HepG2 (cell line): ENCODE measurements at regions not wholly inside any gene's neighbourhood (a gene's known extent, or its start where the extent isn't known, plus 50 kb on each side); places are given as distances from the start of the nearest gene placed in this dataset.

Experiments
- ATAC-seq: fragments of 200-7000 bp; cut with Tn5 transposase; 3 replicates; pipeline ENCODE4 v1.9.1; 2020; ENCODE audit warnings: mild to moderate bottlenecking, moderate library complexity
- BruUV-seq: library from RNA; stranded (reverse); fragments of 400-500 nt; replicated peaks from 2 replicates; lab custom pipeline; 2021; lab: Mats Ljungman, UMichigan
- CTCF ChIA-PET: fragments of 300-600 bp; formaldehyde crosslinking; extraction: SDS; loops from one replicate; lab custom pipeline; 2021; ENCODE audit warnings: low total read pairs, inconsistent platforms, low intra/inter-chr PET ratio; lab: Yijun Ruan, JAX
- POLR2A ChIA-PET: fragments of 350-600 bp; sonication (Branson Sonifier 250); formaldehyde crosslinking; loops from one replicate; lab custom pipeline; 2020; ENCODE audit warnings: antibody characterized with exemption, inconsistent platforms; lab: Yijun Ruan, JAX
- DNase-seq: peaks from one replicate; pipeline ENCODE4 v3.0.0-alpha.2; 2015; ENCODE audit warnings: low spot score
- FAIRE-seq: peaks from 3 replicates; lab custom pipeline; 2011; peaks lifted over from hg19 to GRCh38; lab: Jason Lieb, UNC
- H2AFZ ChIP-seq: one replicate; pipeline ENCODE4 v1.6.1; 2011; ENCODE audit warnings: low read length, inconsistent platforms
- H3K27ac ChIP-seq: fragments of 300-600 bp; 3 replicates; pipeline ENCODE4 v1.8.0; 2011; ENCODE audit warnings: mixed run types, mild to moderate bottlenecking, mixed read lengths, low read length, inconsistent platforms; ENCODE audit not compliant: insufficient read depth; ENCODE audit errors: extremely low read length
- H3K27me3 ChIP-seq, 2 experiments: fragments of 200-600 bp in 1 of 2; 2 replicates in 1 of 2; 3 replicates in 1 of 2; pipeline versions ENCODE4 v1.6.0 to v1.8.0; 2011; ENCODE audit warnings: low read length in 2 of 2, mild to moderate bottlenecking in 2 of 2, moderate library complexity in 2 of 2, inconsistent platforms in 1 of 2; ENCODE audit not compliant: insufficient read depth in 2 of 2, control insufficient read depth in 1 of 2
- H3K36me3 ChIP-seq, 2 experiments: fragments of 200-600 bp in 1 of 2; replicated peaks in 1 of 2; 2 replicates in 1 of 2; 3 replicates in 1 of 2; pipeline versions ENCODE4 v1.5.1 to v1.8.0; 2011; ENCODE audit warnings: low read length in 2 of 2, inconsistent platforms in 1 of 2; ENCODE audit not compliant: insufficient read depth in 2 of 2, control insufficient read depth in 1 of 2
- H3K4me1 ChIP-seq: 2 replicates; pipeline ENCODE4 v1.5.1; 2012; ENCODE audit warnings: low read length, inconsistent platforms; ENCODE audit not compliant: insufficient read depth
- H3K4me2 ChIP-seq: 2 replicates; pipeline ENCODE4 v1.6.0; 2011; ENCODE audit warnings: low read depth, low read length, inconsistent platforms
- H3K4me3 ChIP-seq, 3 experiments: fragments of 200-600 bp in 1 of 3; sonication (generic), shearing (Covaris generic) in 1 of 3; replicated peaks in 1 of 3; 2 replicates each; pipeline ENCODE4 v1.5.1; 2011 to 2016; ENCODE audit warnings: low read length in 3 of 3, inconsistent platforms in 2 of 3, low read depth in 2 of 3, mild to moderate bottlenecking in 2 of 3, control low read depth in 1 of 3, mixed read lengths in 1 of 3; ENCODE audit not compliant: insufficient read depth in 1 of 3
- H3K79me2 ChIP-seq: one replicate; pipeline ENCODE4 v1.6.1; 2011; ENCODE audit warnings: low read length, inconsistent platforms; ENCODE audit not compliant: insufficient read depth
- H3K9ac ChIP-seq: 2 replicates; pipeline ENCODE4 v1.6.0; 2011; ENCODE audit warnings: mild to moderate bottlenecking, low read depth, low read length, inconsistent platforms; ENCODE audit not compliant: insufficient read depth
- H3K9me3 ChIP-seq: 2 replicates; pipeline ENCODE4 v1.5.1; 2012; ENCODE audit warnings: mild to moderate bottlenecking, low read length
- H4K20me1 ChIP-seq: 2 replicates; pipeline ENCODE4 v1.6.0; 2011; ENCODE audit warnings: inconsistent platforms, mild to moderate bottlenecking, low read length, moderate library complexity; ENCODE audit not compliant: insufficient read depth
- EHMT2 ChIP-seq: fragments of 200-600 bp; sonication (generic); IDR thresholded peaks from 2 replicates; pipeline ENCODE4 v1.7.0; 2017; ENCODE audit warnings: antibody characterized with exemption, low read depth, low read length, borderline replicate concordance
- ELF1 ChIP-seq: sonication (generic); formaldehyde crosslinking; IDR thresholded peaks from 2 replicates; pipeline ENCODE4 v1.4.0; 2020; ENCODE audit warnings: missing genetic modification reagents
- FOXJ3 ChIP-seq: sonication (generic); formaldehyde crosslinking; IDR thresholded peaks from 2 replicates; pipeline ENCODE4 v1.4.0; 2020; ENCODE audit warnings: missing genetic modification reagents, mild to moderate bottlenecking, borderline replicate concordance
- HHEX ChIP-seq: IDR thresholded peaks from 2 replicates; pipeline ENCODE4 v1.6.1; 2016; ENCODE audit warnings: control low read depth
- PHB2 ChIP-seq: fragments of 450-650 bp; IDR thresholded peaks from 2 replicates; pipeline ENCODE4 v1.6.1; 2018; ENCODE audit not compliant: partially characterized antibody
- RARA ChIP-seq: IDR thresholded peaks from 2 replicates; pipeline ENCODE4 v1.6.1; 2016; ENCODE audit warnings: missing genetic modification reagents, missing compliant biosample characterization
- RFXAP ChIP-seq: sonication (generic); formaldehyde crosslinking; IDR thresholded peaks from 2 replicates; pipeline ENCODE4 v1.4.0; 2020; ENCODE audit warnings: missing genetic modification reagents, borderline replicate concordance
- SALL1 ChIP-seq: sonication (generic); formaldehyde crosslinking; IDR thresholded peaks from 2 replicates; pipeline ENCODE4 v1.8.0; 2022; ENCODE audit warnings: mild to moderate bottlenecking, missing genetic modification reagents
- SIX1 ChIP-seq: sonication (generic); formaldehyde crosslinking; IDR thresholded peaks from 2 replicates; pipeline ENCODE4 v1.4.0; 2020; ENCODE audit warnings: missing genetic modification reagents, borderline replicate concordance
- SNAI1 ChIP-seq: sonication (generic); formaldehyde crosslinking; IDR thresholded peaks from 2 replicates; pipeline ENCODE4 v1.5.0; 2020; ENCODE audit warnings: mild to moderate bottlenecking, missing genetic modification reagents, borderline replicate concordance
- ZNF296 ChIP-seq: sonication (generic); formaldehyde crosslinking; conservative IDR thresholded peaks from 2 replicates; pipeline ENCODE4 v1.5.0; 2020; ENCODE audit warnings: mild to moderate bottlenecking, missing genetic modification reagents
- ZNF569 ChIP-seq: sonication (generic); formaldehyde crosslinking; IDR thresholded peaks from 2 replicates; pipeline ENCODE4 v1.5.0; 2020; ENCODE audit warnings: mild to moderate bottlenecking, missing genetic modification reagents, moderate library complexity, borderline replicate concordance
- WGBS: methylation state at CpG from one replicate; pipeline ENCODE4 v1.1.6; 2017; ENCODE audit warnings: low lambda C conversion rate; 5-methylcytosine and 5-hydroxymethylcytosine counted together
- in situ Hi-C: cut with HindIII; loops from 2 replicates; pipeline ENCODE4 v1.10.0; 2017; ENCODE audit warnings: low pct_unique_long_range_greater_than_20kb; ENCODE audit not compliant: extremely low pct_ligation_motif_present
- intact Hi-C: fragments of 100-400 bp; cut with micrococcal nuclease; formaldehyde crosslinking; loops from one replicate; pipeline ENCODE4 v1.10.0; 2022; ENCODE audit not compliant: unreplicated experiment
- TF ChIP-seq, protein P1 (sequence below): sonication (generic); formaldehyde crosslinking; IDR thresholded peaks from 2 replicates; pipeline ENCODE4 v1.4.0; 2020; ENCODE audit warnings: low read depth, mild to moderate bottlenecking, missing genetic modification reagents
- TF ChIP-seq, protein P2 (sequence below): sonication (generic); formaldehyde crosslinking; IDR thresholded peaks from 2 replicates; pipeline ENCODE4 v1.8.1; 2023; ENCODE audit warnings: mild to moderate bottlenecking, missing genetic modification reagents, borderline replicate concordance
- TF ChIP-seq, protein P3 (sequence below): sonication (generic); formaldehyde crosslinking; conservative IDR thresholded peaks from 2 replicates; pipeline ENCODE4 v1.4.0; 2020; ENCODE audit warnings: missing genetic modification reagents
- TF ChIP-seq, protein P4 (sequence below): IDR thresholded peaks from 2 replicates; pipeline ENCODE4 v1.6.1; 2016; ENCODE audit warnings: control low read depth

DNA sequence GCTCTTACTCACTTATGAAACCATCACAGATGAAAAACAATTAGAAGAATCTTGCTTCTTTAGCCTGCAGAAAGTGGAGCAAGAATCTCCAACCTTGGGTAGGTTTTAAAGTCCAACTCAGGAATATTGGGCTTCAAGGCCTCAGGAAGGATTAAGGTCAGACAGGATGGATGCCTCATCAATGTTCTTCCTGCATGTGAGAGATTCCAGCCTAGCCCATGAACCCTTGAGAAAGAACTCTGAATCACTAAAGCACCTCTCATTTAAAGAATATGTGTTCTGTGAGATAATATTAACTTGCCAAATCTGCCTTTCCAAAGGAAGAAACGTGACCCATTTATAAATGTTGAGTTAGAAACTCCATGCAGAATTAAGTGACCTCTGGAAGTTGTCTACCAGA is 345.2 kb upstream of the CAMK1G start (continued):
- no peak for TF ChIP-seq EHMT2
- TF ChIP-seq, protein P1, sequence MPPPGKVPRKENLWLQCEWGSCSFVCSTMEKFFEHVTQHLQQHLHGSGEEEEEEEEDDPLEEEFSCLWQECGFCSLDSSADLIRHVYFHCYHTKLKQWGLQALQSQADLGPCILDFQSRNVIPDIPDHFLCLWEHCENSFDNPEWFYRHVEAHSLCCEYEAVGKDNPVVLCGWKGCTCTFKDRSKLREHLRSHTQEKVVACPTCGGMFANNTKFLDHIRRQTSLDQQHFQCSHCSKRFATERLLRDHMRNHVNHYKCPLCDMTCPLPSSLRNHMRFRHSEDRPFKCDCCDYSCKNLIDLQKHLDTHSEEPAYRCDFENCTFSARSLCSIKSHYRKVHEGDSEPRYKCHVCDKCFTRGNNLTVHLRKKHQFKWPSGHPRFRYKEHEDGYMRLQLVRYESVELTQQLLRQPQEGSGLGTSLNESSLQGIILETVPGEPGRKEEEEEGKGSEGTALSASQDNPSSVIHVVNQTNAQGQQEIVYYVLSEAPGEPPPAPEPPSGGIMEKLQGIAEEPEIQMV (CRISPR knock-in tag): no peak
- no peak for TF ChIP-seq ZNF569
- TF ChIP-seq PHB2: no peak
- no peak for TF ChIP-seq RFXAP (CRISPR knock-in tag)
- no peak for TF ChIP-seq ZNF296 (CRISPR knock-in tag)

DNA sequence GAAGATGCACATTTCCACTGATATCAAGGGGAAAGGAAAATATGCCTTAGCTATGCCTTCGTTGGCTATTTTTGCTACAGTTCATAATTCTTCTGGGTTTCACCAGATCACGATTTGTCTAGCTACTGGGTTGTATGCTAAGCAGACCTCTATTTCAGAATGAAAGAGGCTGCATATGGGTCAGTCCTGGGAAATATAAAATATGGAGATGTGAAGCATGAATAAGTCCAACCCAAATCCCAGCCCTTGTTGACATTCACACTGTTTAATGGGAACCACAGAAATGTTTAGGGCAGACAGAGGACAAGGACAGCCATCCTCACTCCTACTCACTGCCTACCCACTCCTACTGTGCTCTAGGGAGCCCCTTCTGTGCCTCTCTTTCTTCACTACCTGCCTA is 343.2 kb upstream of the CAMK1G start:
- ChIA-PET POLR2A (no interaction called here), CTCF (no interaction called here)
- no peak for ATAC-seq
- Histone ChIP-seq H3K27ac (no peak overlapping the region), H3K36me3 (no peaks in the 10 kb centered on the region), H3K4me1 (no peaks in the 10 kb centered on the region), H3K4me3 (no peak overlapping the region), H4K20me1 (no peaks in the 10 kb centered on the region), H3K9ac (no peak overlapping the region), H3K79me2 (no peaks in the 10 kb centered on the region), H3K4me2 (no peak overlapping the region), H3K27me3 (no peaks in the 10 kb centered on the region), H2AFZ (no peak overlapping the region), H3K9me3 (peaks cover 8% of the 10 kb centered on the region; the same call in 1 of the 2 replicates)
- DNase-seq: no peak
- WGBS: 0% methylated on average over 2 of the region's 2 CpGs
- no TSS peak for BruUV-seq
- in situ Hi-C loops: no loop called here
- no peak for TF ChIP-seq ELF1 (CRISPR knock-in tag)
- no peak for TF ChIP-seq HHEX (CRISPR knock-in tag)
- TF ChIP-seq, protein P2, sequence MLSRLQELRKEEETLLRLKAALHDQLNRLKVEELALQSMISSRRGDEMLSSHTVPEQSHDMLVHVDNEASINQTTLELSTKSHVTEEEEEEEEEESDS (CRISPR knock-in tag): no peak
- TF ChIP-seq, protein P3, sequence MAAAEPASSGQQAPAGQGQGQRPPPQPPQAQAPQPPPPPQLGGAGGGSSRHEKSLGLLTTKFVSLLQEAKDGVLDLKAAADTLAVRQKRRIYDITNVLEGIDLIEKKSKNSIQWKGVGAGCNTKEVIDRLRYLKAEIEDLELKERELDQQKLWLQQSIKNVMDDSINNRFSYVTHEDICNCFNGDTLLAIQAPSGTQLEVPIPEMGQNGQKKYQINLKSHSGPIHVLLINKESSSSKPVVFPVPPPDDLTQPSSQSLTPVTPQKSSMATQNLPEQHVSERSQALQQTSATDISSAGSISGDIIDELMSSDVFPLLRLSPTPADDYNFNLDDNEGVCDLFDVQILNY (CRISPR knock-in tag): no peak
- TF ChIP-seq, protein P4, sequence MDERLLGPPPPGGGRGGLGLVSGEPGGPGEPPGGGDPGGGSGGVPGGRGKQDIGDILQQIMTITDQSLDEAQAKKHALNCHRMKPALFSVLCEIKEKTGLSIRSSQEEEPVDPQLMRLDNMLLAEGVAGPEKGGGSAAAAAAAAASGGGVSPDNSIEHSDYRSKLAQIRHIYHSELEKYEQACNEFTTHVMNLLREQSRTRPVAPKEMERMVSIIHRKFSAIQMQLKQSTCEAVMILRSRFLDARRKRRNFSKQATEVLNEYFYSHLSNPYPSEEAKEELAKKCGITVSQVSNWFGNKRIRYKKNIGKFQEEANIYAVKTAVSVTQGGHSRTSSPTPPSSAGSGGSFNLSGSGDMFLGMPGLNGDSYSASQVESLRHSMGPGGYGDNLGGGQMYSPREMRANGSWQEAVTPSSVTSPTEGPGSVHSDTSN (CRISPR knock-in tag): no peak
- no peak for TF ChIP-seq RARA (CRISPR knock-in tag)
- no peak for TF ChIP-seq SALL1 (CRISPR knock-in tag)
- TF ChIP-seq SNAI1 (CRISPR knock-in tag): no peak
- no peak for TF ChIP-seq SIX1 (CRISPR knock-in tag)
- TF ChIP-seq FOXJ3: no peak
- intact Hi-C loops: no loop called here
- FAIRE-seq: no peak
